ENCODE measurements at regions not wholly inside any gene's neighbourhood (a gene's known extent, or its start where the extent isn't known, plus 50 kb on each side); places are given as distances from the start of the nearest gene placed in this dataset.

GRCh38 chr10:34955391-34955790 lies 134.8 kb downstream of the CUL2 start:
- TF ChIP-seq CTCF (IDR thresholded peaks at IDR 0.05) (no peak), POLR2A (IDR thresholded peaks at IDR 0.05) (no peak)

All from uterus (tissue), 2 donors.